Left lung (tissue), 4 donors: ENCODE measurements at regions not wholly inside any gene's neighbourhood (a gene's known extent, or its start where the extent isn't known, plus 50 kb on each side); places are given as distances from the start of the nearest gene placed in this dataset.
A peak's percentile ranks its signal among the peaks of the same experiment; 100 is the strongest.

Experiments
- ATAC-seq: fragments of 200-7000 bp; cut with Tn5 transposase; one replicate; pipeline ENCODE4 v1.9.1; 2020; ENCODE audit warnings: moderate library complexity
- DNase-seq, 4 donors: peaks; one replicate each; pipeline ENCODE4 v3.0.0-alpha.2; 2013 to 2020
- H3K27ac ChIP-seq, 2 donors: fragments of 200-600 bp; sonication (generic) in 1 of 2; one replicate each; pipeline versions ENCODE4 v1.5.0 to v1.8.0; 2020 to 2021
- H3K27me3 ChIP-seq, 2 donors: fragments of 200-600 bp; sonication (generic) in 1 of 2; one replicate each; pipeline versions ENCODE4 v1.5.0 to v1.8.0; 2020 to 2021
- H3K36me3 ChIP-seq, 2 donors: fragments of 200-600 bp; sonication (generic) in 1 of 2; one replicate each; pipeline versions ENCODE4 v1.5.0 to v1.8.0; 2020 to 2021
- H3K4me1 ChIP-seq, 2 donors: fragments of 200-600 bp; one replicate each; pipeline ENCODE4 v1.8.0; 2021
- H3K4me3 ChIP-seq, 2 donors: fragments of 200-600 bp; sonication (generic) in 1 of 2; one replicate each; pipeline versions ENCODE4 v1.5.0 to v1.8.0; 2020 to 2021; ENCODE audit warnings: mild to moderate bottlenecking in 1 of 2
- H3K9me3 ChIP-seq, 2 donors: fragments of 200-600 bp; sonication (generic) in 1 of 2; one replicate each; pipeline versions ENCODE4 v1.5.0 to v1.8.0; 2020 to 2021
- CTCF ChIP-seq, 2 donors: fragments of 200-600 bp; sonication (generic) in 1 of 2; IDR thresholded peaks; one replicate each; pipeline versions ENCODE4 v1.5.0 to v1.8.0; 2021; ENCODE audit warnings: antibody characterized with exemption in 2 of 2
- intact Hi-C, 2 donors: fragments of 100-400 bp; cut with DNase I; formaldehyde crosslinking; loops; one replicate each; pipeline versions ENCODE4 v1.11.2 to v1.14.2; 2022
- donor health status: DM: no; HTN: yes; CAD: no.
- donor health status: DM: no; HTN: no; CAD: no.

- Histone ChIP-seq H3K9me3 (no peaks in the 10 kb centered on the region), H3K4me3 (no peak overlapping the region), H3K27ac (no peak overlapping the region), H3K4me1 (peaks cover 0 to 14% of the 10 kb centered on the region in 2 donors), H3K27me3 (peaks cover 82 to 95% of the 10 kb centered on the region in 2 donors), H3K36me3 (no peaks in the 10 kb centered on the region)
- intact Hi-C loops: no loop called here
- DNase-seq: no peak
- ATAC-seq: peak; percentile 19
- TF ChIP-seq CTCF (IDR thresholded peaks at IDR 0.05): no peak
These were observed 79.9 kb downstream of the NR2F2 start for GRCh38 chr15:96410175-96411055.

DNA sequence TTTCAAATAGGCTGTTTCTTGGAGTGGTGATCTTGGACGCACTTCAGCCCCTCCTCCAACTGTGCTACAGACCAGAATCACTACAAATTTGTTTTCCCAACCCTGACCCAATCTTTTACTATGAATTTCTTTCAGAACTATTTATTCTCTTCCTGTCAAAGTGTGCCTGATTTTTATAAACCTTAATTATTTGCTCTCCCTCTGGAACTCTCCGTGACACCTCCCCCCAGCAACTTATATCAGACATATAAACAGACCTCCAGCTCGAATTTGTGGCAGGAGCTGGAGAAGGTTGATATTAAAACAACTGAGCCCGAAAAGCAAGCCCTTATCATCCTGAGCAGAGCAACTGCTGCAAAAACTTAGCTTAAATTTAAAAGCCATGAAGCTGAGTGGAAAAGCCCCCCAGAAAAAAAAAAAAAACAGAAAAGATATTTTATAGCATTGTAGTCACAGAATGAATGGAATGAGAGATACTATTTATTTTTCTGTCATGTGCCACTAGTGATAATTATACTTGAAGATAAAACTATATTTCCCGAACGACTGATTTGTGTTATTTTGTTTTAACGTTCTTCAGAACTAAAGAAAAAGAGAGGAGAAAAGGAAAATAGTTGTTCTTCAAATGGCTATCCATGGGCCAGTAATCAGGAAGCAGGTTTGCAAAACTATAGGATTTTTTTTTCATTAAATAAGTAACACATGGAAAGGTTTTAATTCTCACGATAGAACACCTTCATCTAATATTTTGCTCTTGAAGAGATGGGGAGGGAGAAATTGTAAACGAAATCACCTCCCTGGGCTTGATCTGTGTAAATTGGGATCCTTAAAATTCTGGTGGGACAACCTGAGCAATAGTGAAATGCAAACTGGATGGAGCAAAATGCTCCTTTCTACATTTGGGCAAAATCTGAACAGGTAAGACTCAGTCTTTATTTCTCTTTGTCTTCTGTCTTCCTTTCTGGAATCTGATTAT is 80.8 kb downstream of the NR2F2 start:
- DNase-seq (no peak), ATAC-seq (no peak)
- Histone ChIP-seq H3K4me1 (peaks cover 4 to 14% of the 10 kb centered on the region in 2 donors), H3K27ac (no peak overlapping the region), H3K27me3 (peaks cover 91 to 100% of the 10 kb centered on the region in 2 donors), H3K4me3 (no peak overlapping the region), H3K36me3 (no peaks in the 10 kb centered on the region), H3K9me3 (no peaks in the 10 kb centered on the region)
- no peak for TF ChIP-seq CTCF (IDR thresholded peaks at IDR 0.05)
- intact Hi-C loops: no loop called here

- Histone ChIP-seq H3K9me3 (no peaks in the 10 kb centered on the region), H3K36me3 (no peaks in the 10 kb centered on the region), H3K4me3 (no peak overlapping the region), H3K27me3 (peaks cover 99 to 100% of the 10 kb centered on the region in 2 donors), H3K4me1 (peaks cover 10 to 14% of the 10 kb centered on the region in 2 donors), H3K27ac (no peak overlapping the region)
- TF ChIP-seq CTCF (IDR thresholded peaks at IDR 0.05): no peak
- ATAC-seq (no peak), DNase-seq (no peak)
- intact Hi-C loops: no loop called here
These were observed 81.8 kb downstream of the NR2F2 start for GRCh38 chr15:96412045-96412905.

DNA sequence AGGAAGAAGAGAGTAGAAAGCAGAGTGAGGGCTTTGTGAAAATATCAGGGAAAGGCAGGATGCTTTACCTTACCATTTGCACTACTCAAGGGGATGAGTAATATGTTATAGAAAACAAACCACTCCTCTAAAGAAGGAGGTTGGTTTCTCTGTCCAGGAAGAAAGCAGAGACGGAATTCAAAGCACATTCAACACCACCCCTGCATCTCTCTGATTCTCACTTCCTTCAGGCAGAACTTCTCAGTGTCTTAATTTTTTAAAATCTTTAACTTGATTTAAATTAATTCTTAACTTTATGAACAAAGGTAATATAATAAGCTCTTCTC is 82.4 kb downstream of the NR2F2 start:
- Histone ChIP-seq H3K4me1 (peaks cover 10 to 14% of the 10 kb centered on the region in 2 donors), H3K27ac (no peak overlapping the region), H3K27me3 (peaks cover 99 to 100% of the 10 kb centered on the region in 2 donors), H3K4me3 (no peak overlapping the region), H3K36me3 (no peaks in the 10 kb centered on the region), H3K9me3 (no peaks in the 10 kb centered on the region)
- intact Hi-C loops: no loop called here
- DNase-seq: no peak
- TF ChIP-seq CTCF (IDR thresholded peaks at IDR 0.05): no peak
- ATAC-seq: no peak
